ENCODE measurements at regions not wholly inside any gene's neighbourhood (a gene's known extent, or its start where the extent isn't known, plus 50 kb on each side); places are given as distances from the start of the nearest gene placed in this dataset.
"Not testable (repeated sequence)": the region's sequence is repeated elsewhere in the genome, so short reads cannot be mapped to it uniquely, and the experiment has no call there.

- peak in 1 of 11 donors; percentile 4 for DNase-seq (ENCODE audit: extremely low read depth in 1 of 11, low read depth in 9 of 11, low spot score in 4 of 11)
Observed at GRCh38 chr10:33661580-33662336, 327.3 kb upstream of the NRP1 start.

- no peak for DNase-seq (ENCODE audit: extremely low read depth in 1 of 11, low read depth in 9 of 11, low spot score in 4 of 11)
Observed at GRCh38 chr10:33660329-33660728, 325.9 kb upstream of the NRP1 start.

- DNase-seq (ENCODE audit: extremely low read depth in 1 of 11, low read depth in 9 of 11, low spot score in 4 of 11) = no peak
Observed at GRCh38 chr10:33657913-33658312, 323.4 kb upstream of the NRP1 start.

GRCh38 chr10:33657154-33657908, 322.9 kb upstream of the NRP1 start:
- DNase-seq (ENCODE audit: extremely low read depth in 1 of 11, low read depth in 9 of 11, low spot score in 4 of 11) = no peak

GRCh38 chr10:33655921-33656320, 321.5 kb upstream of the NRP1 start:
- DNase-seq (ENCODE audit: extremely low read depth in 1 of 11, low read depth in 9 of 11, low spot score in 4 of 11) = no peak

GRCh38 chr10:33655165-33655815, 320.8 kb upstream of the NRP1 start:
- no peak for DNase-seq (ENCODE audit: extremely low read depth in 1 of 11, low read depth in 9 of 11, low spot score in 4 of 11)

GRCh38 chr10:33653584-33654367, 319.3 kb upstream of the NRP1 start:
- DNase-seq (ENCODE audit: extremely low read depth in 1 of 11, low read depth in 9 of 11, low spot score in 4 of 11) = no peak

GRCh38 chr10:33652870-33653269, 318.4 kb upstream of the NRP1 start:
- no peak for DNase-seq (ENCODE audit: extremely low read depth in 1 of 11, low read depth in 9 of 11, low spot score in 4 of 11)

GRCh38 chr10:33650131-33650530, 315.7 kb upstream of the NRP1 start:
- not testable (repeated sequence) for DNase-seq (ENCODE audit: extremely low read depth in 1 of 11, low read depth in 9 of 11, low spot score in 4 of 11)

GRCh38 chr10:33643042-33643441, 308.6 kb upstream of the NRP1 start:
- no peak for DNase-seq (ENCODE audit: extremely low read depth in 1 of 11, low read depth in 9 of 11, low spot score in 4 of 11)

- DNase-seq (ENCODE audit: extremely low read depth in 1 of 11, low read depth in 9 of 11, low spot score in 4 of 11) = no peak
Observed at GRCh38 chr10:33638891-33639290, 304.4 kb upstream of the NRP1 start.

GRCh38 chr10:33638374-33638773, 303.9 kb upstream of the NRP1 start:
- DNase-seq (ENCODE audit: extremely low read depth in 1 of 11, low read depth in 9 of 11, low spot score in 4 of 11) = no peak

GRCh38 chr10:33635967-33636515, 301.6 kb upstream of the NRP1 start:
- DNase-seq (ENCODE audit: extremely low read depth in 1 of 11, low read depth in 9 of 11, low spot score in 4 of 11) = no peak

- DNase-seq (ENCODE audit: extremely low read depth in 1 of 11, low read depth in 9 of 11, low spot score in 4 of 11) = no peak
Observed at GRCh38 chr10:33632432-33632831, 298.0 kb upstream of the NRP1 start.

GRCh38 chr10:33631991-33632390, 297.5 kb upstream of the NRP1 start:
- no peak for DNase-seq (ENCODE audit: extremely low read depth in 1 of 11, low read depth in 9 of 11, low spot score in 4 of 11)

- DNase-seq (ENCODE audit: extremely low read depth in 1 of 11, low read depth in 9 of 11, low spot score in 4 of 11) = no peak
Observed at GRCh38 chr10:33630761-33631160, 296.3 kb upstream of the NRP1 start.

GRCh38 chr10:33627611-33628010, 293.1 kb upstream of the NRP1 start:
- DNase-seq (ENCODE audit: extremely low read depth in 1 of 11, low read depth in 9 of 11, low spot score in 4 of 11) = no peak

GRCh38 chr10:33626798-33627466, 292.5 kb upstream of the NRP1 start:
- DNase-seq (ENCODE audit: extremely low read depth in 1 of 11, low read depth in 9 of 11, low spot score in 4 of 11) = no peak

GRCh38 chr10:33623669-33624068, 289.2 kb upstream of the NRP1 start:
- DNase-seq (ENCODE audit: extremely low read depth in 1 of 11, low read depth in 9 of 11, low spot score in 4 of 11) = no peak

Measured in renal cortex interstitium (tissue), 11 donors.